ENCODE measurements at regions not wholly inside any gene's neighbourhood (a gene's known extent, or its start where the extent isn't known, plus 50 kb on each side); places are given as distances from the start of the nearest gene placed in this dataset.
"Not testable (repeated sequence)": the region's sequence is repeated elsewhere in the genome, so short reads cannot be mapped to it uniquely, and the experiment has no call there.

DNA sequence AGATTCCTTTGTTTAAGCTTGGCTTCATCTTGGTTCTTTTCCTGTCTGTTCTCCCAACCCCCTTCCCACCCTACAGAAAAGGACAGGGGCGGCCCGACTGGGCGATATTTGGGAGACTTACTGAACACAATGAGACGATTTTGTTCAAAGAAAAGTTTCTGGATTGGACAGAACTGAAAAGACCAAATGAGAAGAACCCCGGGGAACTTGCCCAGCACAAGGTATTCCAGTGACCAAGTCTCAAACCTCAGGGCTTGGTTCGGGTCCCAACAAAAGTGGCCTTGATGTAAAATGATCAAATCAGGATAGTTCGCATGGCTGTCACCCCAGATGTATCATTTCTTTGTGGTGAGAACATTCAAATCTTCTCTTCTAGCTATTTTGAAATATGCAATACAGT, 73.9 kb upstream of the LYZL2 start:
- TF ChIP-seq, protein P1, sequence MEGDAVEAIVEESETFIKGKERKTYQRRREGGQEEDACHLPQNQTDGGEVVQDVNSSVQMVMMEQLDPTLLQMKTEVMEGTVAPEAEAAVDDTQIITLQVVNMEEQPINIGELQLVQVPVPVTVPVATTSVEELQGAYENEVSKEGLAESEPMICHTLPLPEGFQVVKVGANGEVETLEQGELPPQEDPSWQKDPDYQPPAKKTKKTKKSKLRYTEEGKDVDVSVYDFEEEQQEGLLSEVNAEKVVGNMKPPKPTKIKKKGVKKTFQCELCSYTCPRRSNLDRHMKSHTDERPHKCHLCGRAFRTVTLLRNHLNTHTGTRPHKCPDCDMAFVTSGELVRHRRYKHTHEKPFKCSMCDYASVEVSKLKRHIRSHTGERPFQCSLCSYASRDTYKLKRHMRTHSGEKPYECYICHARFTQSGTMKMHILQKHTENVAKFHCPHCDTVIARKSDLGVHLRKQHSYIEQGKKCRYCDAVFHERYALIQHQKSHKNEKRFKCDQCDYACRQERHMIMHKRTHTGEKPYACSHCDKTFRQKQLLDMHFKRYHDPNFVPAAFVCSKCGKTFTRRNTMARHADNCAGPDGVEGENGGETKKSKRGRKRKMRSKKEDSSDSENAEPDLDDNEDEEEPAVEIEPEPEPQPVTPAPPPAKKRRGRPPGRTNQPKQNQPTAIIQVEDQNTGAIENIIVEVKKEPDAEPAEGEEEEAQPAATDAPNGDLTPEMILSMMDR (IDR thresholded peaks at IDR 0.05; ENCODE audit: insufficient read depth, low read depth, low read length), result not testable (repeated sequence)
- not testable (repeated sequence) for TF ChIP-seq EZH2 (IDR thresholded peaks at IDR 0.05; ENCODE audit: insufficient read depth, low read length)

Measured in astrocyte (in vitro differentiated cells and primary cell).